K562 (cell line): ENCODE measurements at regions not wholly inside any gene's neighbourhood (a gene's known extent, or its start where the extent isn't known, plus 50 kb on each side); places are given as distances from the start of the nearest gene placed in this dataset.

Experiments
- ATAC-seq: fragments of 200-7000 bp; cut with Tn5 transposase; 3 replicates; pipeline ENCODE4 v1.9.1; 2020; ENCODE audit warnings: moderate library complexity
- BruUV-seq: library from RNA; stranded (reverse); fragments of 400-500 nt; replicated peaks from 2 replicates; lab custom pipeline; 2021; lab: Mats Ljungman, UMichigan
- CTCF ChIA-PET: fragments of 300-600 bp; formaldehyde crosslinking; extraction: SDS; loops from one replicate; lab custom pipeline; 2021; ENCODE audit warnings: low intra/inter-chr PET ratio; lab: Yijun Ruan, JAX
- POLR2A ChIA-PET: fragments of 300-600, 350-650 bp; sonication (Branson Sonifier 250); formaldehyde crosslinking; extraction: SDS; loops from one replicate; lab custom pipeline; 2021; ENCODE audit warnings: antibody characterized with exemption, inconsistent platforms; lab: Yijun Ruan, JAX
- DNase-seq, 4 experiments: peaks; one replicate each; pipeline versions ENCODE4 v3.0.0 to v3.0.0-alpha.2; 2011 to 2018; ENCODE audit warnings: low spot score in 3 of 4, mixed read lengths in 3 of 4; ENCODE audit errors: extremely low read depth in 1 of 4
- FAIRE-seq: peaks from 2 replicates; lab custom pipeline; 2011; peaks lifted over from hg19 to GRCh38; lab: Jason Lieb, UNC
- H2AFZ ChIP-seq: 2 replicates; pipeline ENCODE4 v1.6.0; 2011; ENCODE audit warnings: low read depth, low read length, control low read depth, inconsistent platforms
- H3K27ac ChIP-seq: fragments of 200-600 bp; 3 replicates; pipeline ENCODE4 v1.8.0; 2011; ENCODE audit warnings: low read depth, mild to moderate bottlenecking, control low read depth, inconsistent platforms, low read length, moderate library complexity, mixed read lengths; ENCODE audit errors: extremely low read depth
- H3K27me3 ChIP-seq, 2 experiments: fragments of 300-600 bp in 1 of 2; 2 replicates in 1 of 2; 3 replicates in 1 of 2; pipeline versions ENCODE4 v1.6.0 to v1.8.0; 2011; ENCODE audit warnings: inconsistent platforms in 2 of 2, low read length in 2 of 2, mild to moderate bottlenecking in 1 of 2, mixed read lengths in 1 of 2, moderate library complexity in 1 of 2; ENCODE audit not compliant: control insufficient read depth in 2 of 2, insufficient read depth in 2 of 2
- H3K36me3 ChIP-seq: fragments of 300-600 bp; 3 replicates; pipeline ENCODE4 v1.8.0; 2011; ENCODE audit warnings: mild to moderate bottlenecking, low read length, inconsistent platforms; ENCODE audit not compliant: control insufficient read depth, insufficient read depth
- H3K4me1 ChIP-seq, 2 experiments: fragments of 200-600 bp in 1 of 2; replicated peaks in 1 of 2; 2 replicates in 1 of 2; 3 replicates in 1 of 2; pipeline versions ENCODE4 v1.5.1 to v1.8.0; 2011; ENCODE audit warnings: inconsistent platforms in 2 of 2, low read length in 2 of 2, mild to moderate bottlenecking in 1 of 2, mixed read lengths in 1 of 2, moderate library complexity in 1 of 2; ENCODE audit not compliant: control insufficient read depth in 2 of 2, insufficient read depth in 2 of 2
- H3K4me2 ChIP-seq: 2 replicates; pipeline ENCODE4 v1.6.1; 2011; ENCODE audit warnings: low read length, control low read depth, inconsistent platforms, mixed read lengths; ENCODE audit not compliant: insufficient read depth
- H3K4me3 ChIP-seq: fragments of 200-600 bp; sonication (generic), shearing (Covaris generic); 2 replicates; pipeline ENCODE4 v1.5.1; 2016; ENCODE audit warnings: control low read depth, inconsistent platforms
- H3K79me2 ChIP-seq: fragments of 200-600 bp; 3 replicates; pipeline ENCODE4 v1.8.0; 2011; ENCODE audit warnings: low read length, inconsistent platforms; ENCODE audit not compliant: control insufficient read depth, insufficient read depth
- H3K9ac ChIP-seq, 2 experiments: 2 replicates each; pipeline versions ENCODE4 v1.6.0 to v1.6.1; 2011; ENCODE audit warnings: low read depth in 2 of 2, low read length in 2 of 2, control low read depth in 1 of 2, inconsistent platforms in 1 of 2, mild to moderate bottlenecking in 1 of 2, mixed read lengths in 1 of 2; ENCODE audit not compliant: insufficient read depth in 1 of 2
- H3K9me1 ChIP-seq: one replicate; pipeline ENCODE4 v1.6.0; 2011; ENCODE audit warnings: inconsistent platforms, mild to moderate bottlenecking, low read length, moderate library complexity; ENCODE audit not compliant: control insufficient read depth, insufficient read depth
- H3K9me3 ChIP-seq: replicated peaks from 2 replicates; pipeline ENCODE4 v1.5.1; 2011; ENCODE audit warnings: low read depth, low read length, inconsistent platforms; ENCODE audit not compliant: control insufficient read depth, insufficient read depth
- H4K20me1 ChIP-seq: replicated peaks from 2 replicates; pipeline ENCODE4 v1.6.1; 2011; ENCODE audit warnings: low read length, inconsistent platforms, mixed read lengths; ENCODE audit not compliant: control insufficient read depth, insufficient read depth
- ASH1L ChIP-seq: fragments of 450-650 bp; IDR thresholded peaks from 2 replicates; pipeline ENCODE4 v1.6.1; 2018; ENCODE audit warnings: borderline replicate concordance, mild to moderate bottlenecking, low read depth; ENCODE audit not compliant: partially characterized antibody
- FOXJ2 ChIP-seq: fragments of 200-800 bp; sonication (Bioruptor generic); IDR thresholded peaks from 2 replicates; pipeline ENCODE4 v1.6.1; 2016; ENCODE audit warnings: missing genetic modification characterization, missing compliant biosample characterization
- PHTF2 ChIP-seq: fragments of 250-450 bp; sonication (Bioruptor Pico); IDR thresholded peaks from 2 replicates; pipeline ENCODE4 v1.5.0; 2021; ENCODE audit warnings: mild to moderate bottlenecking
- XRCC3 ChIP-seq: fragments of 450-650 bp; IDR thresholded peaks from 2 replicates; pipeline ENCODE4 v1.6.1; 2017; ENCODE audit warnings: mild to moderate bottlenecking, moderate library complexity
- ZNF143 ChIP-seq: sonication (generic); formaldehyde crosslinking; IDR thresholded peaks from 2 replicates; pipeline ENCODE4 v1.9.0; 2022; ENCODE audit warnings: mild to moderate bottlenecking, missing genetic modification reagents
- WGBS: fragments of 100-300 bp; shearing (Covaris generic); methylation state at CpG from one replicate; pipeline ENCODE4 v1.1.6; 2016; ENCODE audit warnings: low coverage, mixed read lengths; ENCODE audit not compliant: insufficient coverage; ENCODE audit errors: missing lambda C conversion rate; 5-methylcytosine and 5-hydroxymethylcytosine counted together
- in situ Hi-C: fragments of 300-500 bp; cut with MboI; formaldehyde crosslinking; loops from 4 replicates; pipeline ENCODE4 v1.15.0; 2018; ENCODE audit warnings: inconsistent platforms, mixed read lengths
- intact Hi-C: fragments of 100-400 bp; cut with micrococcal nuclease; formaldehyde crosslinking; loops from 2 replicates; pipeline ENCODE4 v1.14.2; 2022
- TF ChIP-seq, protein P1 (sequence below): IDR thresholded peaks from 2 replicates; pipeline ENCODE4 v1.6.1; 2016; ENCODE audit warnings: missing genetic modification characterization, missing compliant biosample characterization

DNA sequence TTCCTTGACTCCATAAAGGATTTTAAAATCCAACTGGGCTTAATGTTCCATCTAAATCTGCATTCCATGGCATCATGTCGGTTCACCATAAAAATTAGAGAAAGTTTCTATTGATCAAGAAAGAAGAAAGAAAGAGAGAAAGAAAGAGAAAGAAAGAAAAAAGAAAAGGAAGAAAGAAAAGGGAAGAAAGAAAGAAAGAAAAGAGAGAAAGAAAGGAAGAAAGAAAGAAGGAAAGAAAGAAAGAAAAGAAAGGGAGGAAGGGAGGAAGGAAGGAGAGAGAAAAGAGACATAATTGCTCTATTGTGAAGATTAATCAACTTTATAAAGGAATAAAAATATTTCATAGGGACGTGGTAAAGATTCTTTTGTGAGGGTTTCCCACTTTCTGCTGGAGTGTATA lies 329.2 kb downstream of the DLEU7 start:
- ATAC-seq = no peak
- H3K4me1 ChIP-seq = peaks cover 0 to 18% of the 10 kb centered on the region in 2 experiments; a peak in 4 of 5 replicates
- H2AFZ ChIP-seq = no peak overlapping the region
- FAIRE-seq = no peak
- in situ Hi-C loops = no loop called here
- no TSS peak for BruUV-seq
- no peak overlapping the region for H3K4me2 ChIP-seq
- POLR2A ChIA-PET = no interaction called here
- no peak overlapping the region for H3K27ac ChIP-seq
- no peaks in the 10 kb centered on the region for H4K20me1 ChIP-seq
- no peaks in the 10 kb centered on the region for H3K79me2 ChIP-seq
- no peaks in the 10 kb centered on the region for H3K9me3 ChIP-seq
- intact Hi-C loops = loop anchor here (5.0 kb wide), 1 partner anchor 98 kb away; no protein-coding TSS in a partner anchor
- 30% methylated on average over 1 of the region's 2 CpGs for WGBS
- no peaks in the 10 kb centered on the region for H3K27me3 ChIP-seq
- H3K36me3 ChIP-seq = no peaks in the 10 kb centered on the region
- no peak overlapping the region for H3K9ac ChIP-seq
- TF ChIP-seq XRCC3 = no peak
- no peak for TF ChIP-seq PHTF2 (CRISPR knock-in tag)
- peak; percentile 18 for TF ChIP-seq ASH1L
- no peak for TF ChIP-seq ZNF143 (CRISPR knock-in tag)
- no peak for TF ChIP-seq FOXJ2 (tag)
- TF ChIP-seq, protein P1, sequence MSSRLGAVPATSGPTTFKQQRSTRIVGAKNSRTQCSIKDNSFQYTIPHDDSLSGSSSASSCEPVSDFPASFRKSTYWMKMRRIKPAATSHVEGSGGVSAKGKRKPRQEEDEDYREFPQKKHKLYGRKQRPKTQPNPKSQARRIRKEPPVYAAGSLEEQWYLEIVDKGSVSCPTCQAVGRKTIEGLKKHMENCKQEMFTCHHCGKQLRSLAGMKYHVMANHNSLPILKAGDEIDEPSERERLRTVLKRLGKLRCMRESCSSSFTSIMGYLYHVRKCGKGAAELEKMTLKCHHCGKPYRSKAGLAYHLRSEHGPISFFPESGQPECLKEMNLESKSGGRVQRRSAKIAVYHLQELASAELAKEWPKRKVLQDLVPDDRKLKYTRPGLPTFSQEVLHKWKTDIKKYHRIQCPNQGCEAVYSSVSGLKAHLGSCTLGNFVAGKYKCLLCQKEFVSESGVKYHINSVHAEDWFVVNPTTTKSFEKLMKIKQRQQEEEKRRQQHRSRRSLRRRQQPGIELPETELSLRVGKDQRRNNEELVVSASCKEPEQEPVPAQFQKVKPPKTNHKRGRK (tag) = peak; percentile 76
- CTCF ChIA-PET = no interaction called here
- DNase-seq = no peak
- no peak overlapping the region for H3K4me3 ChIP-seq
- no peaks in the 10 kb centered on the region for H3K9me1 ChIP-seq
